ENCODE measurements at regions not wholly inside any gene's neighbourhood (a gene's known extent, or its start where the extent isn't known, plus 50 kb on each side); places are given as distances from the start of the nearest gene placed in this dataset.

- DNase-seq, result no peak
Observed at GRCh38 chr10:62926407-62926806, 110.2 kb upstream of the EGR2 start.

- DNase-seq, result peak; percentile 83
Observed at GRCh38 chr10:62924344-62924748, 108.2 kb upstream of the EGR2 start.

GRCh38 chr10:62919776-62920175, 103.6 kb upstream of the EGR2 start:
- DNase-seq, result no peak

DNA sequence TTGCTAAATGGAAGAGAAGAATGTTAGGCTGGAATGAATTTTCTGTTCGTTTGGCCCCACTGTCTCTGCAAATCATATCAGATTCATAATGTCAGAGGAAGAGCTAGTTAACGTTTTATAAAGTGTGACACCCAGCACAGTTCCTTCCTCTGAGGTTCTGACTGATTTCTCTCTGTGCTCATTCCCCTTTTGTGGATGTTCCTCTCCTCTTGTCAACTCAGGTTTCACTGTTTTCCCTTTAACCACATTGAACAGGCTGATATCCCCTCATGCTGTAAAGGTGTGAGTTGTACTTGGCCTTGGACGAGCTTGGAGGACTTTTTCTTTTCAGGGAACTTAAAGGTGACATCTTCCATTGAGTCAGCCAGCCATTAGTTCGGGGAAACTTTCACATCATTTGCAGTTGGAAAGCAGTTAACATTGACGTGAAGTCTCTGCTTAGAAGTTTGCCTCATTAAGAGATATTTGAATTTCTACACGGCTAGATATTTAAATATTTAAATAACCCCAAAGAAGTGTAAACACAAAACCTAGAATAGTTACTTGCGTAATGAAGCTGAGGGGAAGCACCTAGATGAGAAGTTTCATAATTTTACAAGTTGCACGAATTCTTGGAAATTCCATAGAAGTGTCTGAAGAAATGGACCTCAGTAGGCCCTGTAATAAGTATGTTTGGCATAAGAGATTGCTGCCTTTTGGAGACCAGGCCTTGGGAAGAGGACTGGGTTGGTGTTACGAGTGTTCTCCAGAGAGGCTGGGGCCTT, 101.5 kb upstream of the EGR2 start:
- DNase-seq, result no peak

DNA sequence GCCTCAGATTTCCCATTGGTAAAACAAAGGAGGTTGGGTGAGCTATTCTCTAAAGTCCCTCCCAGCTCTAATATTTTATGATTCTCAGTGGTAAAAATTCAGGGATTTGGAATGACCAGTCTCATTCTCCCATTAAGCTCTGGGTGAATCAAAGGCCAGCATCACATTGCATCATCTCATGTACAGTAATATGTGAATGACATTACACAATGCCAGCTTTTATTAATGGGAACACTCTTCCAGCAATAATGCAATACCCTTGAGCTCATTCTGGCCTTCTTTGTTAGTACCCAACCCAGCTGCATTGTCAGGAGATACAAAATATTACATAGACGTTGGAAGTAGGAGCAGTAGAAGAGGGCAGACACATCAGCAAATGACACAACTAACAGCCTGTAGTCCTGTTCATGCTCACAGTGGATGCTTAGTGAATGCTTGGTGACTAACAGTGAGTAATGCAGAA, 100.0 kb upstream of the EGR2 start:
- no peak for DNase-seq

DNA sequence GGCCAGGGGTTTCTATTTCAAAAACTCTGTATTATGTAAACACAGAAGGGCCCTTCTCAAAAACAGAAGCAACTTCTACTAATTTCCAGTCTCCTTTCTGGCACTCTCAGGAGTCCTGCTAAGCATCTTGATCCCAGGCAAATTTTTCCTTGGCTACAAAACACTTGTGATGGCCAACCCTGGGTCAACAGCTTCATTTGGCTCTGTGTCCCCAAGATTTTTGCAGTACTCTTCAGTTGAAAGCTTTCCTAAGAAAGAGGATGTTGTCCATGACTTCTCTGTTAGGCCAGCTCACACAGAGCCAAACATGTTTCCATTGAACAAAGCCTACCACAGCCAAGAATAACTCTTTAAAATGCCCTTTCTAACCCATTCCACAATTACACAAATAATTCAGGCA, 99.0 kb upstream of the EGR2 start:
- DNase-seq, result no peak

- no peak for DNase-seq
Observed at GRCh38 chr10:62912086-62912485, 95.9 kb upstream of the EGR2 start.

DNA sequence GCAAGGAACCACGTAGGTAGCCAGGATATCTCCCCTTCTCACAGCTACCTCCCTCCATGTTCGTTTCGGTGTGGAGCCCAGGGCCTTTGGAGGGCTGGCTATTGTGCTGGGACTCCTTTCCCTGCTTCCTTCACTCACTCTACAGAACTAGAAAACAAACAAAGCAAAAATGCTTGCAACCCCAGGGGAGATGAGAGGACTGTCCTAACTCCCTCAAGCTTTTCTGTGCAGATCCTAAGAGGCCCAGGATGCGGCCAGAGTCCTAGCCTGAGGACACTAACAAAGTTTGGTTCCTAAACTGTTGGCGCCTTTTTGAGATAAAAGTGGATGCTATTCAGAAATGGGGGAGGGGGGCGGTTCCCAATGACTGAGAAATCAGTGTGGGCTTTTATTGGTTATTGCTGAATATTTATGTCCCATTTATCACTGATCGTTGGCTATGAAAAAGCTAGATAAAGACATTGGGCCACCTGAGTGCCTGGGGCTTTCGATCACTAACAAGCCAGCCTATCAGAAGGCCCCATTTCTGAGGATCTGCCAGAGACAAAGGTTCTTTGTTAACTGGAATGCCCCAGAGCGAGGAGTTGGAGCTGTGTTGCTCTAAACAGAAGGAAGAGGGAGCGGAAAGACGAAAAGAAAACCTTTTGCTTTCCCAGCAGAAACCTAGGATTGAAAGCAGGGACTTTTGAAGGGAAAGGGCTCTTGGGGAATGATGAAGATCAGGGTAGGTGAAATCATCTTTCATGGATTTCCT, 95.2 kb upstream of the EGR2 start:
- peak; percentile 85 for DNase-seq

DNA sequence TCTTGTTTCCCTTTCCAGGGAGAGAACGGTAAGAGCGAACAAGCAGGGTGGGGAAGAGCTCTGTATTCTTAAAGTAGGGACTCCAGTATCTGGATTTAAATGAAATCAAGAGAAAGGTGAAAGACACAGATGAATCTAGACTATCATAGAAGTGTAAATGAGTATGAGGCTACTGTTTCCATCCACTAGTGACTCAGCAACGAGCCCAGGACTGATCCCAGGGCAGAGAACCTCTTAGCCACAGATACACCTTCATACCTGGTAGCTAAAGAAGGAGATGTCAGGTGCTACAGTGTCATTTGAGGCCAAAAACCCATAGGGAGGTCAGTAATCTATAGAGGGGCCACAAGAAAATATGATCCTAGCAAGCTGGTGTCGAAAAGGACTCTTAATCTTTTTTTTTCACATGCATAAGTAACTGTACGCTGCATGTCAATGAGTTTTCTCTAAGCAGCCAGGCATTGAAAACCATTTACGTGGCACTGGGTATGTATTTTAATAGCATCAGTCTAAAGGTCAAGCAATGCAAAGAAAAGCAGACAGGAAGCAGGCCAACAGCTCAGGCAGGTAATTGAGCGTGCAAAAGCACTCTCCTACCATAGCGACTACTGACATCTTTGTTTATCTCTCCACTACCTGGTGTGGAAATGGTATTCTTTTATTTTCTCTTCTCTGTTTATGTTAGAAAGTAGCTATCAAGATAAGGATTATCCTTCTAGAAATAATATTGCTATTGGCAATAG, 91.5 kb upstream of the EGR2 start:
- no peak for DNase-seq

DNA sequence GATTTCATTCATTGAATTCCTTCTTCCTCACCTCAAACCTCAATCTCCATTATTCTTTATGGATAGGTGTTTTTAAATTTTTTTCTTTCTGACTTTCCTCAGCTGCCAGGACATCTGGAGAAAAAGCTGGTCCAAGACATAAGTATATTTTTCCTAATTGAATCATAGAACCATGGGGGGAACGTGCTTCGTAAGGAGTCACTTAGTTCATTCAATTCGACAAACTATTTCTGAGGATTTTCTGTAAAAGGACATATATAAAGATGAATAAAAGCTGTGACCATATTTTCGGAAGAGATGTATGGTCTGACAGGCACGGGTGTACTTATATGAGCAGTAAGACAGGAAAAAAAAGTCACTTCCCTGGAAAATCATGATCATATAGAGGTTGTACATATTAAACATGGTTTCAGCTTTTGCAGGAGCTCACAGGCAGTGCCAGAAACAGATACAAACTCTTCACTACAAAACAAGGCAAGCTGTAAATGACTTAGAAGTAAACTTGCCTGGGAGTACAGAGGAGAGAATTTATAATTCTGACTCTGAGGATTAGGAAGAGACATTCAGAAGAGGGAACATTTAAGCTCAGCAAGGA, 88.2 kb upstream of the EGR2 start:
- no peak for DNase-seq

DNA sequence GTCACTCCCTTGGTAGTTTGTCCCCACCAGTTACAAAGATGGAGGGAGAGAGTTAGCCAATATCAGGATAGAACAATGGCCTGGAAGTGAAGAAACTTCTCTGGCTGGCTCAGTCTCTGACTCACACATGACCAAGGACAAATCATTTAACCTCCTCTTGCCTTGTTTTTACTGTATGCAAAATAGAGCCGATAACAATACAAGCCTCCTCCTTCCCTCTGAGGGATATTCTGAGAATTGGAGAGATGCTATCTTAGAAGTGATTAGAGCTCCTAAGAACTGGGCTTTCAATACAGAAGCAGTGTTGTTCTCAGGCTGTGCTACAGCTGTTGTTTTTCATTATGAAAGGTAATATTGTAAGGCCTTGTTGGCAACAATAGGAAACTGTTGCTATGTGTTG, 87.7 kb upstream of the EGR2 start:
- DNase-seq, result no peak

- DNase-seq, result no peak
Observed at GRCh38 chr10:62900829-62901571, 84.8 kb upstream of the EGR2 start.

DNA sequence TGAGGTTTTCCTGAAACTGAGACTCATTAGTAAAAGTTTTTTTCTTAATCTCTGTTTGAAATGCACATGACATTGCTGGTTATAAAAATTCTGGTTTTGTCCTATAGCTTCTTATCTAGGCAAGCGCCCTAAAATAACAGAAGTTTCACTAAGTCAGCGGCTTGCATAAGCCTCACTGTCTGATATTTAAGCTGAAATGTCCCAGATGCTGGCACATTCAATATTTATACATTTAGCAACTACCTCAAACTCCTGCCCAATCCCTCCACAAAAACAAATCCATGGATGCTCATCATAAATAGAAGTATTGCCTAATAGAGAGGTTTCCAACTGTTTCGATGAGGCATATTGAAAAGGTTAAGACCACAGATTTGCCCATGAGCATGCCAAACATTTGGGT, 83.1 kb upstream of the EGR2 start:
- no peak for DNase-seq

GRCh38 chr10:62895063-62895462, 78.9 kb upstream of the EGR2 start:
- no peak for DNase-seq

DNA sequence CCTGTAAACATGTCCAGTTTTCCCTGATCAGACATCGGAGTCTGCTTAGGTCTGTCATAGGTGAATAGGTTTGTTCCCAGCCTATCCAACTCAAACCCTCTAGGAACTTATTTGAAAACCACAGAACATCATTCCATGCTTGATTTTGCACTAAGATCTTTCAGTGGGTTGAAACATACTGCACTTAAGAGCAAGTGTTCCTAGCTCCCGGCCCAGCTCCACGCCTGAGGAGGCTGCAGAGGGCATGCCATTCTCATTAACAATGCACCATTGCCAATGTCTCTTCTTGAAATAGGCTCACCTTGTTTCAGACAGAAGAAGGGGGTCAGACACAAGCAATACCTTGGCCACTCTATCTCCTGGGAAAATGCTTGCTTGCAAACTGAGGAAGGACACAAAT, 78.0 kb upstream of the EGR2 start:
- no peak for DNase-seq

DNA sequence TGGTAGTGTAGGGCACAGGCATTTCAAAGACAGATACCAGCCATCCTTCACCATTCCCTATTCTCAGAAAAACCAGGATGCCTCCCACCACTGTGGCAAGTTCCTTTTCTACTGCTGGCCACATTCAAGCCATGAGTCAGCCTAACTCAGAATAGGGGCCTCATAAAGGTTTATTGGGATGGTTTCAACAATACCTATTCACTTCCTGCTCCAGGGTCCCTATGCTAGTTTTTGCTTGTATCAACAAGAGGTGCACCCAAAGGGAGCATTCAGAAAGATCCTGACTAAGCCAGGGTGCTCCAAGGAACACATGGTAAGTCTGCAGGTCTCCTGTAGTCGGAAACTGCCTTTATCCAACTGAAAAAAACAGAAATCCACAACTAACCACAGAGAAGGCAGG, 76.9 kb upstream of the EGR2 start:
- no peak for DNase-seq

- peak; percentile 54 for DNase-seq
Observed at GRCh38 chr10:62890395-62890794, 74.2 kb upstream of the EGR2 start.

DNA sequence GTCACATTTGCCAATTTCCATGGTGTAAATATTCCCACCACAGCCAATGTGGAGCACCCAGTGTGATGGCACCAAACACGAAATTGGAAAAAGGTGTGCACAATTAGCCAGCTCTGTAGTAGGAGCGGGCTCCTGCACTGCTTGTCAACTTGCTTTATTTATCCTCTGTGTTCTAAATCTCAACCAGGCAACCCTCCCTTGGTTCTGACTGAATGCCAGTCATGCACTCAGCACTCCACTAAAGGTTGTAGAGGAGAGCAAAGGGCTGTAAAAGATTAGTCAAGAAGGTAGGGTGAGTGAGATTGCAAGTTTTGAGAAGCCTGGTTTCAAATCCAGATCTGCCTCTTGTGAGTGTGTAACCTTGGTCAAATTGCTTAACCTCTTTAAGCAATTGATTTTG, 71.5 kb upstream of the EGR2 start:
- DNase-seq, result no peak

GRCh38 chr10:62885684-62886461, 69.7 kb upstream of the EGR2 start:
- DNase-seq, result peak; percentile 58

GRCh38 chr10:62880162-62880561, 64.0 kb upstream of the EGR2 start:
- no peak for DNase-seq

DNA sequence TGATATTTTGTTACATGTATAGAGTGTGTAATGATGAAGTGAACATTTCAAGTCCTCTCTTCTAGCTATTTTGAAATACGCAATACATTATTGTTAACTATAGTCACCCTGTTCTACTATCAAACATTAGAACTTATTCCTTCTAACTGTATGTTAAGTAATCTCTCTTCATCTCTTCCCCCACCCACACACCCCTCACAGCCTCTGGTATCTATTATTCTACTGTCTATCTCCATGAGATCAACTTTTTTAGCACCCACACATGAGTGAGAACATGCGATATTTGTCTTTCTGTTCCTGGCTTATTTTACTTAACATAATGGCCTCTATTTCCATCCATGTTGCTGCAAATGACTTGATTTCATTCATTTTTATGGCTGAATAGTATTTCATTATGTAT, 57.7 kb upstream of the EGR2 start:
- no peak for DNase-seq

- DNase-seq, result no peak
Observed at GRCh38 chr10:62870866-62871265, 54.7 kb upstream of the EGR2 start.

Measured in islet precursor cell (in vitro differentiated cells).